A549 (cell line): ENCODE measurements at regions not wholly inside any gene's neighbourhood (a gene's known extent, or its start where the extent isn't known, plus 50 kb on each side); places are given as distances from the start of the nearest gene placed in this dataset.

Experiments
- ATAC-seq, 2 experiments: fragments of 200-7000 bp in 1 of 2; fragments of >200 bp in 1 of 2; cut with Nextera tagmentation in 1 of 2; cut with Tn5 transposase in 1 of 2; 3 replicates each; pipeline versions ENCODE4 v1.8.0 to v1.9.1; 2018 to 2020; ENCODE audit warnings: mild to moderate bottlenecking in 1 of 2, moderate library complexity in 1 of 2
- CTCF ChIA-PET: fragments of 300-600 bp; sonication (Branson Sonifier 250); formaldehyde crosslinking; extraction: SDS; loops from one replicate; lab custom pipeline; 2021; ENCODE audit warnings: antibody characterized with exemption, inconsistent platforms; lab: Yijun Ruan, JAX
- POLR2A ChIA-PET: fragments of 350-600 bp; formaldehyde crosslinking; extraction: SDS; loops from one replicate; lab custom pipeline; 2021; ENCODE audit warnings: antibody characterized with exemption, inconsistent platforms; lab: Yijun Ruan, JAX
- DNase-seq, 2 experiments: peaks; one replicate each; pipeline versions ENCODE4 v3.0.0 to v3.0.0-alpha.2; 2011 to 2016; ENCODE audit warnings: low read depth in 1 of 2, low spot score in 1 of 2
- FAIRE-seq: peaks from 2 replicates; lab custom pipeline; 2011; peaks lifted over from hg19 to GRCh38; lab: Jason Lieb, UNC
- H3K27ac ChIP-seq, 2 experiments: fragments of >200 bp; sonication (Bioruptor Twin); formaldehyde crosslinking; 3 replicates each; pipeline ENCODE4 v1.5.1; 2016 to 2017
- H3K4me1 ChIP-seq: fragments of >200 bp; sonication (Bioruptor Twin); formaldehyde crosslinking; 3 replicates; pipeline ENCODE4 v1.6.1; 2016
- H3K4me2 ChIP-seq: fragments of >200 bp; sonication (Bioruptor Twin); formaldehyde crosslinking; 3 replicates; pipeline ENCODE4 v1.6.1; 2016
- H3K4me3 ChIP-seq: fragments of >200 bp; sonication (Bioruptor Twin); formaldehyde crosslinking; 3 replicates; pipeline ENCODE4 v1.5.1; 2016
- H3K9me3 ChIP-seq: fragments of >200 bp; sonication (Bioruptor Twin); formaldehyde crosslinking; 3 replicates; pipeline ENCODE4 v1.6.1; 2016
- BHLHE40 ChIP-seq: IDR thresholded peaks from 2 replicates; pipeline ENCODE4 v1.6.1; 2012; ENCODE audit warnings: low read depth, low read length, inconsistent platforms
- E2F6 ChIP-seq: IDR thresholded peaks from 2 replicates; pipeline ENCODE4 v1.6.1; 2012; ENCODE audit warnings: low read depth, borderline replicate concordance
- EHF ChIP-seq: fragments of 250-450 bp; sonication (Bioruptor Pico); IDR thresholded peaks from 2 replicates; pipeline ENCODE4 v1.5.0; 2020; ENCODE audit warnings: mild to moderate bottlenecking
- ELK1 ChIP-seq: fragments of 150-350 bp; IDR thresholded peaks from 2 replicates; pipeline ENCODE4 v1.6.1; 2014; ENCODE audit warnings: low read depth, mild to moderate bottlenecking, low read length
- EP300 ChIP-seq, 2 experiments: fragments of >200 bp; sonication (Bioruptor Twin); formaldehyde crosslinking; IDR thresholded peaks; 2 replicates in 1 of 2; 3 replicates in 1 of 2; pipeline ENCODE4 v1.6.1; 2016 to 2017
- ESRRA ChIP-seq: fragments of 150-350 bp; IDR thresholded peaks from 2 replicates; pipeline ENCODE4 v1.6.1; 2014; ENCODE audit warnings: mild to moderate bottlenecking, low read length, borderline replicate concordance
- FOSB ChIP-seq: fragments of 250-450 bp; sonication (Bioruptor Pico); IDR thresholded peaks from 2 replicates; pipeline ENCODE4 v1.5.0; 2020; ENCODE audit warnings: mild to moderate bottlenecking, moderate library complexity
- FOSL2 ChIP-seq, 2 experiments: fragments of 450-650 bp in 1 of 2; fragments of >200 bp in 1 of 2; sonication (Bioruptor Twin) in 1 of 2; formaldehyde crosslinking; IDR thresholded peaks; 2 replicates each; pipeline versions ENCODE4 v1.5.0 to v1.6.1; 2016 to 2020; ENCODE audit warnings: mild to moderate bottlenecking in 1 of 2, moderate library complexity in 1 of 2
- FOXS1 ChIP-seq: fragments of 250-450 bp; sonication (Bioruptor Pico); IDR thresholded peaks from 2 replicates; pipeline ENCODE4 v1.5.0; 2020; ENCODE audit warnings: mild to moderate bottlenecking, moderate library complexity
- HDAC2 ChIP-seq: fragments of 200-600 bp; sonication (generic); IDR thresholded peaks from 2 replicates; pipeline ENCODE4 v1.6.1; 2016
- HES2 ChIP-seq: fragments of >200 bp; sonication (Bioruptor Twin); formaldehyde crosslinking; IDR thresholded peaks from 2 replicates; pipeline ENCODE4 v1.6.1; 2016
- JUNB ChIP-seq: fragments of >200 bp; sonication (Bioruptor Twin); formaldehyde crosslinking; IDR thresholded peaks from 2 replicates; pipeline ENCODE4 v1.6.1; 2016
- KDM1A ChIP-seq: fragments of 200-600 bp; sonication (generic); IDR thresholded peaks from 2 replicates; pipeline ENCODE4 v1.6.1; 2016; ENCODE audit warnings: low read depth, mild to moderate bottlenecking
- NFE2L2 ChIP-seq: fragments of 150-350 bp; conservative IDR thresholded peaks from 2 replicates; pipeline ENCODE4 v1.6.1; 2014; ENCODE audit warnings: low read length
- NPAS2 ChIP-seq: fragments of 250-450 bp; sonication (Bioruptor Pico); IDR thresholded peaks from 2 replicates; pipeline ENCODE4 v1.8.0; 2022; ENCODE audit warnings: mild to moderate bottlenecking, moderate library complexity, borderline replicate concordance
- RNF2 ChIP-seq: fragments of 200-600 bp; sonication (generic); IDR thresholded peaks from 2 replicates; pipeline ENCODE4 v1.6.1; 2016; ENCODE audit warnings: low read depth, mild to moderate bottlenecking, antibody characterized with exemption, moderate library complexity, borderline replicate concordance
- SREBF2 ChIP-seq: fragments of 450-650 bp; IDR thresholded peaks from 2 replicates; pipeline ENCODE4 v1.6.1; 2014; ENCODE audit warnings: mild to moderate bottlenecking, moderate library complexity
- TFCP2L1 ChIP-seq: fragments of 250-450 bp; sonication (Bioruptor Pico); IDR thresholded peaks from 2 replicates; pipeline ENCODE4 v1.5.0; 2021; ENCODE audit warnings: mild to moderate bottlenecking
- ZC3H11A ChIP-seq: fragments of 450-650 bp; IDR thresholded peaks from 2 replicates; pipeline ENCODE4 v1.6.1; 2014; ENCODE audit warnings: antibody characterized with exemption, mild to moderate bottlenecking
- ZFP36 ChIP-seq: fragments of 450-650 bp; IDR thresholded peaks from 2 replicates; pipeline ENCODE4 v1.6.1; 2014; ENCODE audit warnings: borderline replicate concordance; ENCODE audit not compliant: partially characterized antibody
- WGBS: methylation state at CpG from one replicate; pipeline ENCODE4 v1.1.6; 2017; ENCODE audit errors: missing lambda C conversion rate; 5-methylcytosine and 5-hydroxymethylcytosine counted together
- TF ChIP-seq, protein P1 (sequence below): fragments of 250-450 bp; sonication (Bioruptor Pico); IDR thresholded peaks from 2 replicates; pipeline ENCODE4 v1.5.0; 2020; ENCODE audit warnings: low read depth, mild to moderate bottlenecking, moderate library complexity
- TF ChIP-seq, protein P2 (sequence below): fragments of 450-650 bp; IDR thresholded peaks from 2 replicates; pipeline ENCODE4 v1.6.1; 2014; ENCODE audit warnings: antibody characterized with exemption
- TF ChIP-seq, protein P3 (sequence below): fragments of >200 bp; sonication (Bioruptor Twin); formaldehyde crosslinking; IDR thresholded peaks from 3 replicates; pipeline ENCODE4 v1.5.1; 2016

DNA sequence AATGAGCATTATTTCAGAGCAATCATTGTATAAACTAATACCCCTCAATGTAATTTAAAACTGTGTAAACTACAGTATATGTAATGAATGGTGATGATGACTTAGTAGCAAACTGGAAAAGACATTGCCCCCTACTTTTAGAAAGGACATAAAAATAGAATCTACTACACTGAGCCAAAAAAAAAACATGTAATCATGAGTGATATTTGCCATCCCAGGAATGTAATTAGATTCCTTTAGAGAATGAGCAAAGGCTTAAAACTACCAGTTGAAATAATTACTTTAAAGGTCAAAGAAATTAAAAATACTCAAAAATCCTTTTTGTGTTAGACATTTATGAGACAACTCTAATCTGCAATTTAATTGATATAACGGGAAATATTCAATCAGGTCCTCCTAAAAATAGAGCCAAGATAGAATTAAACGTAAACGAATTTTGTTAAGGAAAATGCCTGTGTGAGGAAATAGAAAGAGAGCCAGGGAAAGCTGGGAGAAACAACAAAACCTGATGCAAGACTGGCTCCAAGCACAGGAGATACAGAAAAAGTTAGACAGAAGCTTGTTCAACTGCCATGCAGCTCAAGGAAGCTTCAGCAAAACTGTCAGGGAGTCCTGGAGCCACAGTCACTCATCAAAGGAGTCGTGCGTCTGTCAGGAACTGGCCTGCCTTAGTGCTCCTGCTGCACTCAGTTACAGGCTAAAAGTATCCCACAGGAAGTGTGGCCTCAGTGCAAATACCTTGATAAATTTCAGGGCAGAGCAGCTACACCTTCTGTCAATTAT is 655.7 kb upstream of the INTU start:
- Histone ChIP-seq H3K9me3 (no peaks in the 10 kb centered on the region), H3K4me3 (no peak overlapping the region), H3K27ac (no peak overlapping the region), H3K4me1 (no peaks in the 10 kb centered on the region), H3K4me2 (no peak overlapping the region)
- WGBS: 27% methylated on average over 5 of the region's 5 CpGs
- POLR2A ChIA-PET: no interaction called here
- CTCF ChIA-PET: no interaction called here
- no peak for FAIRE-seq
- no peak for ATAC-seq
- no peak for DNase-seq
- TF ChIP-seq EP300 (IDR thresholded peaks at IDR 0.05) (no peak), TFCP2L1 (CRISPR knock-in tag) (no peak), FOXS1 (CRISPR knock-in tag) (no peak), EHF (no peak), HDAC2 (no peak), RNF2 (no peak), ELK1 (no peak), SREBF2 (no peak), JUNB (no peak), ZC3H11A (no peak), HES2 (no peak)
- TF ChIP-seq, protein P1, sequence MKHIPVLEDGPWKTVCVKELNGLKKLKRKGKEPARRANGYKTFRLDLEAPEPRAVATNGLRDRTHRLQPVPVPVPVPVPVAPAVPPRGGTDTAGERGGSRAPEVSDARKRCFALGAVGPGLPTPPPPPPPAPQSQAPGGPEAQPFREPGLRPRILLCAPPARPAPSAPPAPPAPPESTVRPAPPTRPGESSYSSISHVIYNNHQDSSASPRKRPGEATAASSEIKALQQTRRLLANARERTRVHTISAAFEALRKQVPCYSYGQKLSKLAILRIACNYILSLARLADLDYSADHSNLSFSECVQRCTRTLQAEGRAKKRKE: no peak
- TF ChIP-seq, protein P2, sequence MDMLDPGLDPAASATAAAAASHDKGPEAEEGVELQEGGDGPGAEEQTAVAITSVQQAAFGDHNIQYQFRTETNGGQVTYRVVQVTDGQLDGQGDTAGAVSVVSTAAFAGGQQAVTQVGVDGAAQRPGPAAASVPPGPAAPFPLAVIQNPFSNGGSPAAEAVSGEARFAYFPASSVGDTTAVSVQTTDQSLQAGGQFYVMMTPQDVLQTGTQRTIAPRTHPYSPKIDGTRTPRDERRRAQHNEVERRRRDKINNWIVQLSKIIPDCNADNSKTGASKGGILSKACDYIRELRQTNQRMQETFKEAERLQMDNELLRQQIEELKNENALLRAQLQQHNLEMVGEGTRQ: no peak

DNA sequence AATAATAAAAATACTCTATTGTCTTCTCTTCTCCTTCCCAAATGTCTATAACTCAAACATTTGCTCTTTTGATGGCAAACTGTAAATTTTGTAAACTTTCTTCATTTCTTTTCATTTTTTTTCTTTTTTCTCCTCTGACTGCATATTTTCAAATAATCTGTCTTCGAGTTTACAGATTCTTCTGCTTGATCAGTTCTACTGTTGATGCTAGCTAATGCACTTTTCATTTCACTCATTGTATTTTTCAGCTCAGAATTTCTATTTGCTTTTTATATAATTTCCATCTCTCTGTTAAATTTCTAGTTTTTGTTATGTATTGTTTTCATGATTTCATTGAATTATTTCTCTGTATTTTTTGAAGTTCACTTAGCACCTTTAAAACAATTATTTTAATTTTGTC is 646.8 kb upstream of the INTU start:
- POLR2A ChIA-PET: no interaction called here
- ATAC-seq: no peak
- no peak overlapping the region for H3K4me2 ChIP-seq
- TF ChIP-seq KDM1A: no peak
- TF ChIP-seq, protein P3, sequence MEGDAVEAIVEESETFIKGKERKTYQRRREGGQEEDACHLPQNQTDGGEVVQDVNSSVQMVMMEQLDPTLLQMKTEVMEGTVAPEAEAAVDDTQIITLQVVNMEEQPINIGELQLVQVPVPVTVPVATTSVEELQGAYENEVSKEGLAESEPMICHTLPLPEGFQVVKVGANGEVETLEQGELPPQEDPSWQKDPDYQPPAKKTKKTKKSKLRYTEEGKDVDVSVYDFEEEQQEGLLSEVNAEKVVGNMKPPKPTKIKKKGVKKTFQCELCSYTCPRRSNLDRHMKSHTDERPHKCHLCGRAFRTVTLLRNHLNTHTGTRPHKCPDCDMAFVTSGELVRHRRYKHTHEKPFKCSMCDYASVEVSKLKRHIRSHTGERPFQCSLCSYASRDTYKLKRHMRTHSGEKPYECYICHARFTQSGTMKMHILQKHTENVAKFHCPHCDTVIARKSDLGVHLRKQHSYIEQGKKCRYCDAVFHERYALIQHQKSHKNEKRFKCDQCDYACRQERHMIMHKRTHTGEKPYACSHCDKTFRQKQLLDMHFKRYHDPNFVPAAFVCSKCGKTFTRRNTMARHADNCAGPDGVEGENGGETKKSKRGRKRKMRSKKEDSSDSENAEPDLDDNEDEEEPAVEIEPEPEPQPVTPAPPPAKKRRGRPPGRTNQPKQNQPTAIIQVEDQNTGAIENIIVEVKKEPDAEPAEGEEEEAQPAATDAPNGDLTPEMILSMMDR: no peak
- no peak for TF ChIP-seq FOSL2 (IDR thresholded peaks at IDR 0.05)
- TF ChIP-seq FOSL2 (CRISPR knock-in tag; IDR thresholded peaks at IDR 0.05): no peak
- no peak for TF ChIP-seq SREBF2
- no peak for TF ChIP-seq ESRRA
- no peak for TF ChIP-seq NFE2L2
- no peak for TF ChIP-seq FOSB
- no peak for TF ChIP-seq RNF2
- TF ChIP-seq, protein P1: no peak
- TF ChIP-seq E2F6: no peak
- no peak for TF ChIP-seq BHLHE40
- no peak for TF ChIP-seq EP300 (IDR thresholded peaks at IDR 0.05)
- TF ChIP-seq ZFP36: no peak
- TF ChIP-seq NPAS2 (CRISPR knock-in tag): no peak
- TF ChIP-seq, all 56 proteins: peak for 0
- 0% methylated on average over 1 of the region's 1 CpG for WGBS
- H3K9me3 ChIP-seq: no peaks in the 10 kb centered on the region
- CTCF ChIA-PET: no interaction called here
- FAIRE-seq: no peak
- H3K4me3 ChIP-seq: no peak overlapping the region
- no peaks in the 10 kb centered on the region for H3K4me1 ChIP-seq
- H3K27ac ChIP-seq: no peak overlapping the region
- no peak for DNase-seq
